Activated naive CD8-positive, alpha-beta T cell treated with anti-CD3 and anti-CD28 coated beads for 36 hours (primary cell): ENCODE measurements at regions not wholly inside any gene's neighbourhood (a gene's known extent, or its start where the extent isn't known, plus 50 kb on each side); places are given as distances from the start of the nearest gene placed in this dataset.
"Not testable (repeated sequence)": the region's sequence is repeated elsewhere in the genome, so short reads cannot be mapped to it uniquely, and the experiment has no call there.

Experiments used
- DNase-seq: peaks from one replicate; pipeline ENCODE4 v3.0.0; 2021
- H3K27ac Mint-ChIP-seq: one replicate; pipeline ENCODE4 v1.8.0; 2022; ENCODE audit warnings: mild to moderate bottlenecking, moderate library complexity, mixed read lengths
- H3K27me3 Mint-ChIP-seq: one replicate; pipeline ENCODE4 v1.8.0; 2022; ENCODE audit warnings: mild to moderate bottlenecking, mixed read lengths
- H3K36me3 Mint-ChIP-seq: one replicate; pipeline ENCODE4 v1.8.0; 2021; ENCODE audit warnings: mild to moderate bottlenecking, mixed read lengths
- H3K4me1 Mint-ChIP-seq: one replicate; pipeline ENCODE4 v1.8.0; 2021; ENCODE audit warnings: mixed read lengths
- H3K4me3 Mint-ChIP-seq: one replicate; pipeline ENCODE4 v1.8.0; 2022; ENCODE audit warnings: mild to moderate bottlenecking, moderate library complexity, mixed read lengths
- H3K9me3 Mint-ChIP-seq: one replicate; pipeline ENCODE4 v1.8.0; 2022; ENCODE audit warnings: mixed read lengths

DNA sequence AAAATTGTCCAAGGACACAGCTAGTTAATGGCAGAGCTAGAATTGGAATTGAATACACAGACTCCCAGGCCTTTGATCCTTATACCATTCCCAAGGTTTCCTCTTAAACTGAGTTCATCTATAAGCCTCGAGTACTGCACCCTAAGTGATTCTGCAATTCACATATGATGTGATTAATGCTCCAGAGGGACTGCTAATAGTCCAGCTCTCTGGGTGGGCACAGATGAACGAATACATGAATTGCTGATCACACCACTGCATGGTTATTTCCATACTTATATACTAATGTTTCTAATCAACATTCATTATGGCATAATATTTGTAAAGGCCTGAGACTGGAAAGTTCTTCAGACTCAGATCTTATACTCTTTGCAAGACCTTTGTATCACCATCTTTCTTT, 101.8 kb downstream of the NUFIP1 start:
- H3K36me3 Mint-ChIP-seq, result no peaks in the 10 kb centered on the region
- no peak overlapping the region for H3K4me3 Mint-ChIP-seq
- DNase-seq, result no peak
- H3K27me3 Mint-ChIP-seq, result no peaks in the 10 kb centered on the region
- H3K27ac Mint-ChIP-seq, result no peak overlapping the region
- no peaks in the 10 kb centered on the region for H3K9me3 Mint-ChIP-seq
- H3K4me1 Mint-ChIP-seq, result no peaks in the 10 kb centered on the region

GRCh38 chr13:44884076-44884729, 105.1 kb downstream of the NUFIP1 start:
- DNase-seq, result no peak
- Mint-ChIP-seq H3K4me1 (no peaks in the 10 kb centered on the region), H3K27ac (no peak overlapping the region), H3K36me3 (no peaks in the 10 kb centered on the region), H3K4me3 (no peak overlapping the region), H3K27me3 (no peaks in the 10 kb centered on the region), H3K9me3 (no peaks in the 10 kb centered on the region)

DNA sequence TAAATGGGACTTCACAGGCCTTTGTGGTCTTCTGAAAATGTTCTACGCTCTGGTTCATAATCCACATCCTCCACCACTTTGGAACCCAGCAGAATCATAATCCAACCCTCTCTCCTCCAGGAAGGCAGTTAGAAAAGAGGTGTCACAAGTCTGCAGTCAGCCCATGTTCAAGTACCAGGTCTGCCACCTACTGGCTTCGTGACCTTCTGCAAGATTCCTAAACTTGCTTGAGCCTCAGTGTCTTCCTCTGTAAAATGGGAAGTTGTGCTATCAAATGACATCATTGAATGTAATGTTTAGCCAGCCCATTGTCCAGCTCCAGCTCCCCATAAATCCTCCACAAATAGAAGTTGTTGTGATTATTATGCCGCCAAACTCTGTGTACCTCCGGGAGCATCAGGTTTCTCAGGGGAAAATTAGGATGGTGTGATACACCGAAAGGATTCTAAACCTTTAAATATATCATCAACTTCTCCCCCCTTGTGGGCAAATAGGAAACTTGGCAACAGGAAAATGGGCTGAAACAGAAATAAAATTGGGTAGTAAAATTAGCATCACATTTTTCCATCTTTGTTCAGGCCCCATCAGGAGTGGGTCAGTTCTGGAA, 109.7 kb downstream of the NUFIP1 start:
- no peak for DNase-seq
- Mint-ChIP-seq H3K4me1 (no peaks in the 10 kb centered on the region), H3K9me3 (peaks cover 6% of the 10 kb centered on the region), H3K36me3 (peaks cover 3% of the 10 kb centered on the region), H3K4me3 (no peak overlapping the region), H3K27me3 (peaks cover 7% of the 10 kb centered on the region), H3K27ac (no peak overlapping the region)

DNA sequence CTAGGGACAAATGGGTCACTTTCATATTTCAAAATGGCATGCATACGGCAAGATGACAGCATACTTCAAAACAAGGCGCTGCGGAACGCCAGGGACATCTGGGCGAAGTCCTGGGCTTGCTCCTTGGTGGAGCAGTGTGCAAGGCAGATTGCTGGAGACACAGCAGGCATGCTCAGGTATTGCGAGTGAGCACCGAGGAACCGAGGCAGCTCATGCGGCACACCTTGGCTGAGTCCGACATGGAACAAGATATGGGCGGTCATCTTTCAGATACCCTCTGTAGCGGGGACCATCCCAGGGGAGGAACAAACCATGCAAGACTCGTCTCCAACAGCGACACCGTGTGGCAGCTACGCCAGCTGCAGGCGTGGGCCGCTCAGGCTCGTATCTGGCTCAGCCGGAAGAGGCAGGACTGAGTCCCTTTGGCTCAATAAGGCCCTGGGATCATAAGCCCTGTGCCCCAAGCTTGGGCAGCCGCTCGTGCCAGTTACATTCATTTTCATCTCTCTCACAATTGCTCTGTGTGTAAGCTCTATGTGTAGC, 112.4 kb downstream of the NUFIP1 start:
- Mint-ChIP-seq H3K9me3 (peaks cover 6% of the 10 kb centered on the region), H3K4me1 (no peaks in the 10 kb centered on the region), H3K27ac (no peak overlapping the region), H3K36me3 (peaks cover 3% of the 10 kb centered on the region), H3K27me3 (peaks cover 7% of the 10 kb centered on the region), H3K4me3 (no peak overlapping the region)
- DNase-seq, result no peak

DNA sequence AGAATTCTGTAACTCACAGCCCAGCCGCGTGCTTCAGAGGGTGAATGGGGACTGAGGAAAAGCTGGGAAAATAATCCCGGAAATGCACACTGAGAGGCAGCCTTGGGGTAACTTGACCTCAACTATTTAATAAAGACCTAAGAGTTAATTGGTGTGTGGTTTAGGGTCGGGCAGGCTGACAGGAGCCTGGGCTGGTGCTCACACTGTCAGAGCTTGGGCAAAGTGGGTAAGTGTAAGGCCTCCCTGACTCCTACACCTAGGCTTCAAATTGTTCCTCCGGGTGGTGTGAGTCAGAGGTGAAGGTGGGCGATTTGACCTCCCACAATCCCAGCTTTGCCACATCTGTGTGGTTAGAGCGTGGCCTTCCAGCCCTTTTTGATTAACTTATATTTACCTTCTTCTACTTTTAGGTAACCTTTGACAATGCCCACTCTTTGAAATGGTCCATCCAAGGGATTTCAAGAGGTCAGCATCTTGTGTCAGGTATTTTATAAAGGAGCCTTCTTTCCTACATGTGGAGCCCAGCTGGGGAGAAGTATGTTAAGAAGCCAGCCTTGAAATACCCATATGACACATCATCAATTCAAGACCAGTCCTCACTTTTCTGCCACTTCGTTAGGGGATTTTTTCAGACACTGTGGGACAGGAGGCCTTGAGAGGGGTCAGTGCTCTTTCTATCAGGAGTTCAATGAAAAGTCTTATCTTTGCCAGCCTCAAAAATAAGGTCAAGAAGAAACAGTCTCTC, 114.2 kb downstream of the NUFIP1 start:
- no peak overlapping the region for H3K27ac Mint-ChIP-seq
- H3K36me3 Mint-ChIP-seq, result peaks cover 3% of the 10 kb centered on the region
- no peak overlapping the region for H3K4me3 Mint-ChIP-seq
- no peaks in the 10 kb centered on the region for H3K4me1 Mint-ChIP-seq
- peaks cover 15% of the 10 kb centered on the region for H3K27me3 Mint-ChIP-seq
- no peak for DNase-seq
- peaks cover 6% of the 10 kb centered on the region for H3K9me3 Mint-ChIP-seq

DNA sequence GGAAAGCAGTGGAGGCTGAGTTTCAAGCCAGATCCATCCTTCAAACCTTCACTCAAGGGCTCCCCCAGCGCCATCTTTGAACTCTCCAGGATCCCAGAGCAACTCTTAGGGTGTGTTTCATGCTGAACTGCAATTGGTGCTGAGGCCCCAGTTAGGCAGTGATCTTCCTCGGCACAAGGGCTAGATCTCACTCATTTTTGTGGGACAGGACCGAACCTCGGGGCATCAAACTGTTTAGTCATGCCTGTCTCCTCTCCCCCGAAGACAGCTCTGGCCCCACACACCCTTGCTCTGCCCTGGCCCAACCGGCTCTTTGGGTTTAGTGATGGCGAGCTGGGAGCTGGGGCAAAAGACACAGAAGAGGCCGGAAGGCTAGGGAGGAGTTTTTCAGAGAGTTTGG, 115.1 kb downstream of the NUFIP1 start:
- Mint-ChIP-seq H3K36me3 (peaks cover 3% of the 10 kb centered on the region), H3K9me3 (peaks cover 6% of the 10 kb centered on the region), H3K27ac (no peak overlapping the region), H3K4me1 (no peaks in the 10 kb centered on the region), H3K27me3 (peaks cover 15% of the 10 kb centered on the region), H3K4me3 (no peak overlapping the region)
- no peak for DNase-seq

DNA sequence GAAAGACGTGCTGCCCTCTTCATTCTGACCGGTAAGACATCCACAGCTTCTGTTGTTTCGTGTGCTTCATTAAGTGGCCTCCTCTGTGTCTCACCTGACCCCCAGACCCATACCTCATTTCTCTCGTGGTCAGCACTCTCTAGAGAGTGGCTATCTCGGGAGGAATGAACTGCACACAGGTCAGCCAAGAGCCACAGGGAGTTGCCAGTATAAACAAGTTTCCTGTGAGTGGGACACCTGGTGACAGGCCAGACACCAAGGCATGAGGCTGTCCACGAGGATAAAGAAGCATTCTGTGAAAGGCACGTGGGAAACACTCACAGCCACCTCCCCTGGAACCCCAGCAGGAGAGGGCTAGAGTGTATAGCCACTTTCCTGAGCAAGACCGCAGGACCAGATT, 115.8 kb downstream of the NUFIP1 start:
- DNase-seq, result no peak
- peaks cover 3% of the 10 kb centered on the region for H3K36me3 Mint-ChIP-seq
- peaks cover 19% of the 10 kb centered on the region for H3K27me3 Mint-ChIP-seq
- no peak overlapping the region for H3K4me3 Mint-ChIP-seq
- H3K27ac Mint-ChIP-seq, result no peak overlapping the region
- peaks cover 6% of the 10 kb centered on the region for H3K9me3 Mint-ChIP-seq
- H3K4me1 Mint-ChIP-seq, result no peaks in the 10 kb centered on the region

- Mint-ChIP-seq H3K27ac (no peak overlapping the region), H3K36me3 (peaks cover 3% of the 10 kb centered on the region), H3K27me3 (peaks cover 13% of the 10 kb centered on the region), H3K4me3 (no peak overlapping the region), H3K9me3 (peaks cover 6% of the 10 kb centered on the region), H3K4me1 (no peaks in the 10 kb centered on the region)
- DNase-seq, result no peak
Observed at GRCh38 chr13:44872751-44873150, 116.5 kb downstream of the NUFIP1 start.

GRCh38 chr13:44870456-44870929, 118.8 kb downstream of the NUFIP1 start:
- H3K9me3 Mint-ChIP-seq, result no peaks in the 10 kb centered on the region
- H3K36me3 Mint-ChIP-seq, result no peaks in the 10 kb centered on the region
- no peak overlapping the region for H3K4me3 Mint-ChIP-seq
- no peaks in the 10 kb centered on the region for H3K4me1 Mint-ChIP-seq
- no peak for DNase-seq
- H3K27ac Mint-ChIP-seq, result no peak overlapping the region
- H3K27me3 Mint-ChIP-seq, result peaks cover 12% of the 10 kb centered on the region

DNA sequence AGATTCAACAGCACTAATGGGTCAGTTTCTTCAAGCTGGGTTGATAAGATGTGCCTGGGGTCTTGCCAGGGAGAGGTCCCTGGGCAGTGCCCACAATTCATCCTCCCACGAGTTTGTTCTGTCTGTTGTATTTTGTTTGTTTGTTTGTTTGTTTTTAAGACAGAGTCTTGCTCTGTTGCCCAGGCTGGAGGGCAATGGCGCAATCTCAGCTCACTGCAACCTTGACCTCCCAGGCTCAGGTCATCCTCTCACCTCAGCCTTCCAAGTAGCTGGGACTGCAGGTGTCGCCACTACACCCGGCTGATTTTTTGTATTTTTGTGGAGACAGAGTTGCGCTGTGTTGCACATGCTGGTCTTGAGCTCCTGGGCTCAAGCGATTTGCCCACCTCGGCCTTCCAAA, 120.1 kb downstream of the NUFIP1 start:
- Mint-ChIP-seq H3K36me3 (no peaks in the 10 kb centered on the region), H3K27ac (no peak overlapping the region), H3K27me3 (peaks cover 16% of the 10 kb centered on the region), H3K4me3 (no peak overlapping the region), H3K4me1 (no peaks in the 10 kb centered on the region), H3K9me3 (no peaks in the 10 kb centered on the region)
- no peak for DNase-seq

DNA sequence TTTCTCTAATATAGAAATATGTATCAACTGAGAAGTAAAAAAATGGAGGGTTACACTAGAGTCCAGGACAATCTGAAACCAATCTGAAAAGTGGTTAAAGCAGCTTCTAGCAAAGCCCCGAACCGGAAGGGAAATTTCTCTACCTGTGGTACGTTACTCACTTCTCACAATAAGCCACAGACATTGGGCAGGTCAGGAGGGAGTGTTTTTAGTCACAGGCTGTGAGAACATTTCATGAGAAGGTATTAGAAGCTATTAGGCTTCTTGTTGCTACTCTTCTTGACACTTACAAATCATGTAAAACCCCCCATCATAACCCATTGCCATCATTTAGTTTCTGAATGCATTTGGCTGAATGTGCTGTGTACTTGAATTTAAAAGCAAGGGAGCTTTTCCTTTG, 120.9 kb downstream of the NUFIP1 start:
- no peaks in the 10 kb centered on the region for H3K4me1 Mint-ChIP-seq
- DNase-seq, result no peak
- H3K27ac Mint-ChIP-seq, result no peak overlapping the region
- no peak overlapping the region for H3K4me3 Mint-ChIP-seq
- H3K27me3 Mint-ChIP-seq, result peaks cover 16% of the 10 kb centered on the region
- H3K36me3 Mint-ChIP-seq, result no peaks in the 10 kb centered on the region
- no peaks in the 10 kb centered on the region for H3K9me3 Mint-ChIP-seq

DNA sequence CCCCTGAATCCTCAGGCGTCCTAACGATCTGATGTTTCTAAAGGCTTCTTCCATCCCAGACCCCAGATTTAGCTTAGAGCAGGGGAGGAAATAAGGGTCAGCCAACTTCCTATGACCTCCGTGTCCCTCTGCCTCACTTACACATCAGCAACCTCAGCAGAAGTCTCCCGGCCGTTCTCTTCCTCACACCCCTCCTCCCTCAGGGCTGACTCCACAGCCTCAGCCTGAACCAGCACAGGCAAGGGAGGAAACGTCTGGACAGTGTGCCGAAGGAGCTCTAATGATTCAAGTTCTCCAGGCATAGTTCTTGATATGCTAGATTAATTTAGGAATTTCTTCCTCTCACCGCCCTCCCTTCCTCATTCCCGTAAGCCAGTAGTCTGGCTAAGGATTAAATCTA, 121.4 kb downstream of the NUFIP1 start:
- H3K27ac Mint-ChIP-seq, result no peak overlapping the region
- no peaks in the 10 kb centered on the region for H3K36me3 Mint-ChIP-seq
- peaks cover 16% of the 10 kb centered on the region for H3K27me3 Mint-ChIP-seq
- H3K4me1 Mint-ChIP-seq, result no peaks in the 10 kb centered on the region
- no peaks in the 10 kb centered on the region for H3K9me3 Mint-ChIP-seq
- no peak for DNase-seq
- no peak overlapping the region for H3K4me3 Mint-ChIP-seq

GRCh38 chr13:44866411-44866911, 122.8 kb downstream of the NUFIP1 start:
- H3K4me1 Mint-ChIP-seq, result no peaks in the 10 kb centered on the region
- no peak for DNase-seq
- no peaks in the 10 kb centered on the region for H3K36me3 Mint-ChIP-seq
- H3K9me3 Mint-ChIP-seq, result no peaks in the 10 kb centered on the region
- H3K4me3 Mint-ChIP-seq, result no peak overlapping the region
- H3K27ac Mint-ChIP-seq, result no peak overlapping the region
- H3K27me3 Mint-ChIP-seq, result peaks cover 25% of the 10 kb centered on the region

DNA sequence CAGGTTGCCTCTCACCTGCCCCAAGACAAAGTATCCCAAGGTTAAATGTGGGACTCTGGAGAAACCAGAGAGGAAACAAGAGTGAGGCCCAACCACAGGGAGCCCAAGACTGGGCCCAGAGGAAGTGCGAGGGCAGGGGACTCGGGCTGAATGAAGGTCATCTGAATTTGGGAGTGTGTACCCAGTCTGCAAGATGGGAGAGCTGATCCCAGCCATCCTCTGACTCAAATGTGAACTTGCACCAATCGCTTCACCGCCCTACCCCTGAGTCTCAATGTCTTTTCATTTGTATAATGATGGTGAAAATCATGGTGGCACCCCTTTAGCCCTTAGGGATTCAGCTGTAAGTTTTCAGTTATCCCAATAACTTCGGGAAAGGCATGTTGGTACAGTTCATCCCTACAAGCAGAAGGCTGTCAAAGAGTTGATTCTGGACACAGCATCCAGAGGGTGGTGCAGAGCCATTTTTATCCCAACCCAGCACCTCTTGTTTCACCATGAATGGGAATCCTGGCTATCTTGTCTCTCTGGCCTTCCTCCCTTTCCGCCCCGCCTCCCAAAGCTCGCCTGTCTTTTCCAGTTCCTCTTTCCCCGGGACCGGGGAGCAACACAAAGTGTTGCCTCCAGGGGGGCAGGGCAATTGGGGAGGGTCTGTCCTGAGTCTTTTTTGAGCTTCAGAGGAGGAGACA, 123.4 kb downstream of the NUFIP1 start:
- Mint-ChIP-seq H3K27ac (no peak overlapping the region), H3K27me3 (peaks cover 22% of the 10 kb centered on the region), H3K4me1 (no peaks in the 10 kb centered on the region), H3K36me3 (no peaks in the 10 kb centered on the region), H3K4me3 (no peak overlapping the region), H3K9me3 (no peaks in the 10 kb centered on the region)
- no peak for DNase-seq

DNA sequence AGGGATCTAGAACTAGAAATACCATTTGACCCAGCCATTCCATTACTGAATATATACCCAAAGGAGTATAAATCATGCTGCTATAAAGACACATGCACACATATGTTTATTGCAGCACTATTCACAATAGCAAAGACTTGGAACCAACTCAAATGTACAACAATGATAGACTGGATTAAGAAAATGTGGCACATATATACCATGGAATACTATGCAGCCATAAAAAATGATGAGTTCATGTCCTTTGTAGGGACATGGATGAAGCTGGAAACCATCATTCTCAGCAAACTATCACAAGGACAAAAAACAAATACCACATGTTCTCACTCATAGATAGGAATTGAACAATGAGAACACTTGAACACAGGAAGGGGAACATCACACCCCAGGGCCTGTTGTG, 125.6 kb downstream of the NUFIP1 start:
- H3K27ac Mint-ChIP-seq, H3K4me3 Mint-ChIP-seq, DNase-seq, H3K4me1 Mint-ChIP-seq, H3K9me3 Mint-ChIP-seq, H3K36me3 Mint-ChIP-seq: not testable (repeated sequence)
- peaks cover 33% of the 10 kb centered on the region for H3K27me3 Mint-ChIP-seq
